ENCODE measurements at regions not wholly inside any gene's neighbourhood (a gene's known extent, or its start where the extent isn't known, plus 50 kb on each side); places are given as distances from the start of the nearest gene placed in this dataset.

GRCh38 chr3:31179768-31180167 lies 285.3 kb upstream of the GADL1 start:
- H3K27ac ChIP-seq, result no peak overlapping the region
- H3K4me1 ChIP-seq (ENCODE audit: insufficient read depth), result no peaks in the 10 kb centered on the region
- no peaks in the 10 kb centered on the region for H3K79me2 ChIP-seq (ENCODE audit: insufficient read depth)
- no peaks in the 10 kb centered on the region for H3K36me3 ChIP-seq (ENCODE audit: low read depth)
- no peak overlapping the region for H3K4me3 ChIP-seq
- no peaks in the 10 kb centered on the region for H3F3A ChIP-seq (ENCODE audit: insufficient read depth)
- 85 to 89% methylated on average over 3 of the region's 3 CpGs for WGBS, 2 experiments (ENCODE audit: low coverage in 1 of 2, low lambda C conversion rate in 2 of 2, missing lambda C conversion rate in 2 of 2)
- TF ChIP-seq EZH2phosphoT487 (IDR thresholded peaks at IDR 0.05; ENCODE audit: insufficient read depth, low read depth) (no peak), EZH2 (IDR thresholded peaks at IDR 0.05; ENCODE audit: insufficient read depth, poor library complexity, severe bottlenecking) (no peak)
- in situ Hi-C loops (cut with MboI), result no loop called here
- no peak for DNase-seq
- no peaks in the 10 kb centered on the region for H3K27me3 ChIP-seq (replicated peaks; ENCODE audit: insufficient read depth)
- H3K9ac ChIP-seq, result no peak overlapping the region
- no peak overlapping the region for H3K4me2 ChIP-seq (ENCODE audit: unreplicated experiment)
- no peaks in the 10 kb centered on the region for H4K20me1 ChIP-seq (ENCODE audit: insufficient read depth)
- no peak overlapping the region for H2AFZ ChIP-seq
- H3K9me2 ChIP-seq (ENCODE audit: insufficient read depth), result no peaks in the 10 kb centered on the region
- H3K9me3 ChIP-seq (ENCODE audit: low read depth), result no peaks in the 10 kb centered on the region

GRCh38 chr3:31180274-31180673 lies 285.8 kb upstream of the GADL1 start:
- H3K4me2 ChIP-seq (ENCODE audit: unreplicated experiment), result no peak overlapping the region
- H3K79me2 ChIP-seq (ENCODE audit: insufficient read depth), result no peaks in the 10 kb centered on the region
- in situ Hi-C loops (cut with MboI), result no loop called here
- H3F3A ChIP-seq (ENCODE audit: insufficient read depth), result no peaks in the 10 kb centered on the region
- H3K9me3 ChIP-seq (ENCODE audit: low read depth), result no peaks in the 10 kb centered on the region
- no peak overlapping the region for H3K9ac ChIP-seq
- H3K27ac ChIP-seq, result no peak overlapping the region
- H3K9me2 ChIP-seq (ENCODE audit: insufficient read depth), result no peaks in the 10 kb centered on the region
- DNase-seq, result no peak
- no peaks in the 10 kb centered on the region for H3K36me3 ChIP-seq (ENCODE audit: low read depth)
- H3K4me3 ChIP-seq, result no peak overlapping the region
- H3K4me1 ChIP-seq (ENCODE audit: insufficient read depth), result no peaks in the 10 kb centered on the region
- WGBS, 2 experiments (ENCODE audit: low coverage in 1 of 2, low lambda C conversion rate in 2 of 2, missing lambda C conversion rate in 2 of 2), result 16 to 21% methylated on average over 1 of the region's 1 CpG
- TF ChIP-seq EZH2phosphoT487 (IDR thresholded peaks at IDR 0.05; ENCODE audit: insufficient read depth, low read depth) (no peak), EZH2 (IDR thresholded peaks at IDR 0.05; ENCODE audit: insufficient read depth, poor library complexity, severe bottlenecking) (no peak)
- no peaks in the 10 kb centered on the region for H4K20me1 ChIP-seq (ENCODE audit: insufficient read depth)
- H3K27me3 ChIP-seq (replicated peaks; ENCODE audit: insufficient read depth), result no peaks in the 10 kb centered on the region
- no peak overlapping the region for H2AFZ ChIP-seq

GRCh38 chr3:31181661-31182060 lies 287.2 kb upstream of the GADL1 start:
- 90% methylated on average over 15 to 16 of the region's 16 CpGs for WGBS, 2 experiments (ENCODE audit: low coverage in 1 of 2, low lambda C conversion rate in 2 of 2, missing lambda C conversion rate in 2 of 2)
- in situ Hi-C loops (cut with MboI), result no loop called here
- H4K20me1 ChIP-seq (ENCODE audit: insufficient read depth), result no peaks in the 10 kb centered on the region
- no peaks in the 10 kb centered on the region for H3K79me2 ChIP-seq (ENCODE audit: insufficient read depth)
- no peaks in the 10 kb centered on the region for H3K27me3 ChIP-seq (replicated peaks; ENCODE audit: insufficient read depth)
- no peak overlapping the region for H3K4me2 ChIP-seq (ENCODE audit: unreplicated experiment)
- no peaks in the 10 kb centered on the region for H3K36me3 ChIP-seq (ENCODE audit: low read depth)
- H3K27ac ChIP-seq, result no peak overlapping the region
- H3K9me3 ChIP-seq (ENCODE audit: low read depth), result no peaks in the 10 kb centered on the region
- TF ChIP-seq EZH2phosphoT487 (IDR thresholded peaks at IDR 0.05; ENCODE audit: insufficient read depth, low read depth) (no peak), EZH2 (IDR thresholded peaks at IDR 0.05; ENCODE audit: insufficient read depth, poor library complexity, severe bottlenecking) (no peak)
- no peaks in the 10 kb centered on the region for H3K9me2 ChIP-seq (ENCODE audit: insufficient read depth)
- H3F3A ChIP-seq (ENCODE audit: insufficient read depth), result no peaks in the 10 kb centered on the region
- H3K9ac ChIP-seq, result no peak overlapping the region
- H2AFZ ChIP-seq, result no peak overlapping the region
- no peak for DNase-seq
- H3K4me3 ChIP-seq, result no peak overlapping the region
- no peaks in the 10 kb centered on the region for H3K4me1 ChIP-seq (ENCODE audit: insufficient read depth)

- no peak overlapping the region for H3K4me2 ChIP-seq (ENCODE audit: unreplicated experiment)
- no peaks in the 10 kb centered on the region for H3K79me2 ChIP-seq (ENCODE audit: insufficient read depth)
- TF ChIP-seq EZH2 (IDR thresholded peaks at IDR 0.05; ENCODE audit: insufficient read depth, poor library complexity, severe bottlenecking) (no peak), EZH2phosphoT487 (IDR thresholded peaks at IDR 0.05; ENCODE audit: insufficient read depth, low read depth) (no peak)
- no peaks in the 10 kb centered on the region for H3K9me3 ChIP-seq (ENCODE audit: low read depth)
- no peaks in the 10 kb centered on the region for H3K9me2 ChIP-seq (ENCODE audit: insufficient read depth)
- H3F3A ChIP-seq (ENCODE audit: insufficient read depth), result no peaks in the 10 kb centered on the region
- in situ Hi-C loops (cut with MboI), result no loop called here
- 74 to 82% methylated on average over 1 of the region's 1 CpG for WGBS, 2 experiments (ENCODE audit: low coverage in 1 of 2, low lambda C conversion rate in 2 of 2, missing lambda C conversion rate in 2 of 2)
- no peak for DNase-seq
- no peak overlapping the region for H3K4me3 ChIP-seq
- H3K27ac ChIP-seq, result no peak overlapping the region
- no peaks in the 10 kb centered on the region for H3K27me3 ChIP-seq (replicated peaks; ENCODE audit: insufficient read depth)
- H3K4me1 ChIP-seq (ENCODE audit: insufficient read depth), result no peaks in the 10 kb centered on the region
- no peak overlapping the region for H2AFZ ChIP-seq
- H3K9ac ChIP-seq, result no peak overlapping the region
- no peaks in the 10 kb centered on the region for H3K36me3 ChIP-seq (ENCODE audit: low read depth)
- H4K20me1 ChIP-seq (ENCODE audit: insufficient read depth), result no peaks in the 10 kb centered on the region
Observed at GRCh38 chr3:31182661-31183060, 288.2 kb upstream of the GADL1 start.

All from GM23248 (cell line).